CD4-positive, alpha-beta T cell treated with Interleukin-12 subunit alpha and Interleukin-12 subunit beta, for 1 hour (primary cell): ENCODE measurements at regions not wholly inside any gene's neighbourhood (a gene's known extent, or its start where the extent isn't known, plus 50 kb on each side); places are given as distances from the start of the nearest gene placed in this dataset.
"Not testable (repeated sequence)": the region's sequence is repeated elsewhere in the genome, so short reads cannot be mapped to it uniquely, and the experiment has no call there.

Experiments
- DNase-seq: peaks from one replicate; pipeline ENCODE4 v3.0.0-alpha.2; 2020

GRCh38 chrX:96433409-96434077, 251.1 kb upstream of the DIAPH2 start:
- no peak for DNase-seq

- DNase-seq = no peak
Measured at GRCh38 chrX:96435378-96436035, 249.1 kb upstream of the DIAPH2 start.

GRCh38 chrX:96436105-96436504, 248.5 kb upstream of the DIAPH2 start:
- DNase-seq = no peak

- DNase-seq = no peak
Measured at GRCh38 chrX:96438803-96439202, 245.8 kb upstream of the DIAPH2 start.

- DNase-seq = no peak
Measured at GRCh38 chrX:96440941-96441340, 243.7 kb upstream of the DIAPH2 start.

- DNase-seq = no peak
Measured at GRCh38 chrX:96445531-96446065, 239.0 kb upstream of the DIAPH2 start.

- DNase-seq = no peak
Measured at GRCh38 chrX:96446524-96446923, 238.1 kb upstream of the DIAPH2 start.

GRCh38 chrX:96447161-96447560, 237.5 kb upstream of the DIAPH2 start:
- no peak for DNase-seq

GRCh38 chrX:96449191-96449590, 235.5 kb upstream of the DIAPH2 start:
- DNase-seq = no peak

GRCh38 chrX:96449896-96450295, 234.7 kb upstream of the DIAPH2 start:
- DNase-seq = no peak

GRCh38 chrX:96453139-96453538, 231.5 kb upstream of the DIAPH2 start:
- no peak for DNase-seq

GRCh38 chrX:96455078-96455477, 229.6 kb upstream of the DIAPH2 start:
- DNase-seq = no peak

- DNase-seq = no peak
Measured at GRCh38 chrX:96464880-96465558, 219.6 kb upstream of the DIAPH2 start.

- no peak for DNase-seq
Measured at GRCh38 chrX:96474029-96474740, 210.5 kb upstream of the DIAPH2 start.

GRCh38 chrX:96474741-96475125, 209.9 kb upstream of the DIAPH2 start:
- DNase-seq = no peak

GRCh38 chrX:96480081-96480480, 204.6 kb upstream of the DIAPH2 start:
- no peak for DNase-seq

- DNase-seq = no peak
Measured at GRCh38 chrX:96481831-96482230, 202.8 kb upstream of the DIAPH2 start.

GRCh38 chrX:96483647-96484160, 200.9 kb upstream of the DIAPH2 start:
- DNase-seq = no peak

GRCh38 chrX:96486687-96487086, 198.0 kb upstream of the DIAPH2 start:
- not testable (repeated sequence) for DNase-seq

GRCh38 chrX:96502507-96502906, 182.1 kb upstream of the DIAPH2 start:
- DNase-seq = no peak

GRCh38 chrX:96529386-96529785, 155.3 kb upstream of the DIAPH2 start:
- not testable (repeated sequence) for DNase-seq

GRCh38 chrX:96538104-96538725, 146.4 kb upstream of the DIAPH2 start:
- no peak for DNase-seq
